Liver (tissue), 8 donors: ENCODE measurements at regions not wholly inside any gene's neighbourhood (a gene's known extent, or its start where the extent isn't known, plus 50 kb on each side); places are given as distances from the start of the nearest gene placed in this dataset.

Experiments
- DNase-seq: peaks from one replicate; pipeline ENCODE4 v3.0.0-alpha.2; 2017; ENCODE audit warnings: low spot score
- H3K27ac ChIP-seq, 2 donors: one replicate each; pipeline ENCODE4 v1.7.0; 2013; ENCODE audit warnings: inconsistent platforms in 2 of 2, low read length in 2 of 2, control low read depth in 1 of 2, low read depth in 1 of 2, mild to moderate bottlenecking in 1 of 2
- H3K27me3 ChIP-seq, 4 donors: one replicate each; pipeline versions ENCODE4 v1.6.1 to v1.7.0; 2013; ENCODE audit warnings: low read length in 3 of 4, inconsistent platforms in 1 of 4, mild to moderate bottlenecking in 1 of 4, moderate library complexity in 1 of 4; ENCODE audit not compliant: control insufficient read depth in 4 of 4, insufficient read depth in 4 of 4
- H3K36me3 ChIP-seq, 4 donors: one replicate each; pipeline versions ENCODE4 v1.6.1 to v1.7.0; 2013; ENCODE audit warnings: low read length in 3 of 4, mild to moderate bottlenecking in 3 of 4, low read depth in 1 of 4, moderate library complexity in 1 of 4; ENCODE audit not compliant: control insufficient read depth in 4 of 4, insufficient read depth in 3 of 4
- H3K4me1 ChIP-seq, 4 donors: one replicate each; pipeline versions ENCODE4 v1.6.1 to v1.7.0; 2013; ENCODE audit warnings: low read length in 3 of 4, mild to moderate bottlenecking in 3 of 4, moderate library complexity in 1 of 4; ENCODE audit not compliant: control insufficient read depth in 4 of 4, insufficient read depth in 4 of 4
- H3K4me3 ChIP-seq, 3 donors: one replicate each; pipeline versions ENCODE4 v1.6.1 to v1.7.0; 2013; ENCODE audit warnings: low read length in 3 of 3, control low read depth in 1 of 3, low read depth in 1 of 3, mild to moderate bottlenecking in 1 of 3
- H3K9ac ChIP-seq, 2 donors: one replicate each; pipeline ENCODE4 v1.7.0; 2013; ENCODE audit warnings: low read length in 2 of 2, mild to moderate bottlenecking in 2 of 2, moderate library complexity in 2 of 2, control low read depth in 1 of 2, low read depth in 1 of 2
- H3K9me3 ChIP-seq, 4 donors: one replicate each; pipeline versions ENCODE4 v1.6.1 to v1.7.0; 2013; ENCODE audit warnings: low read length in 3 of 4; ENCODE audit not compliant: control insufficient read depth in 4 of 4
- CTCF ChIP-seq: fragments of 150-350 bp; IDR thresholded peaks from 2 replicates; pipeline ENCODE4 v1.5.1; 2017; ENCODE audit warnings: improper control_type of control experiment, low read depth, low read length; ENCODE audit not compliant: missing input control
- EGR1 ChIP-seq, 2 donors: IDR thresholded peaks; 2 replicates each; pipeline ENCODE4 v1.6.1; 2016 to 2018; ENCODE audit warnings: antibody characterized with exemption in 2 of 2, low read depth in 2 of 2
- FOXA1 ChIP-seq: IDR thresholded peaks from 2 replicates; pipeline ENCODE4 v1.6.1; 2016; ENCODE audit warnings: antibody characterized with exemption
- FOXA2 ChIP-seq: IDR thresholded peaks from 2 replicates; pipeline ENCODE4 v1.6.1; 2016; ENCODE audit warnings: antibody characterized with exemption
- GABPA ChIP-seq, 2 donors: IDR thresholded peaks in 1 of 2; conservative IDR thresholded peaks in 1 of 2; 2 replicates each; pipeline ENCODE4 v1.6.1; 2016; ENCODE audit warnings: antibody characterized with exemption in 2 of 2, mild to moderate bottlenecking in 1 of 2, moderate library complexity in 1 of 2
- MAX ChIP-seq: IDR thresholded peaks from 2 replicates; pipeline ENCODE4 v1.6.1; 2016; ENCODE audit warnings: antibody characterized with exemption
- NR2F2 ChIP-seq: IDR thresholded peaks from 2 replicates; pipeline ENCODE4 v1.6.1; 2016; ENCODE audit warnings: antibody characterized with exemption
- RAD21 ChIP-seq, 2 donors: IDR thresholded peaks; 2 replicates each; pipeline ENCODE4 v1.6.1; 2016; ENCODE audit warnings: antibody characterized with exemption in 2 of 2, mild to moderate bottlenecking in 2 of 2
- RXRA ChIP-seq, 2 donors: IDR thresholded peaks; 2 replicates each; pipeline ENCODE4 v1.6.1; 2017 to 2018; ENCODE audit warnings: antibody characterized with exemption in 2 of 2, mild to moderate bottlenecking in 1 of 2
- SP1 ChIP-seq: IDR thresholded peaks from 2 replicates; pipeline ENCODE4 v1.6.1; 2018; ENCODE audit warnings: antibody characterized with exemption, mild to moderate bottlenecking
- TAF1 ChIP-seq: conservative IDR thresholded peaks from 2 replicates; pipeline ENCODE4 v1.6.1; 2016; ENCODE audit warnings: antibody characterized with exemption, mild to moderate bottlenecking
- YY1 ChIP-seq: IDR thresholded peaks from 2 replicates; pipeline ENCODE4 v1.6.1; 2016; ENCODE audit warnings: antibody characterized with exemption, mild to moderate bottlenecking
- ZBTB33 ChIP-seq: IDR thresholded peaks from 2 replicates; pipeline ENCODE4 v1.6.1; 2016; ENCODE audit warnings: antibody characterized with exemption
- WGBS: extraction: QIAGEN DNeasy Blood & Tissue Kit; methylation state at CpG from one replicate; pipeline ENCODE4 v1.1.7; 2013; 5-methylcytosine and 5-hydroxymethylcytosine counted together
- TF ChIP-seq, protein P1 (sequence below): IDR thresholded peaks from 2 replicates; pipeline ENCODE4 v1.6.1; 2016; ENCODE audit warnings: antibody characterized with exemption, mild to moderate bottlenecking
- TF ChIP-seq, protein P2 (sequence below): IDR thresholded peaks from 2 replicates; pipeline ENCODE4 v1.6.1; 2016; ENCODE audit warnings: antibody characterized with exemption
- donor health status: healthy.
- donor health status: healthy.
- donor health status: healthy.
- donor health status: healthy.
- donor health status: healthy.

- TF ChIP-seq TAF1: no peak
- no peak for TF ChIP-seq EGR1 (IDR thresholded peaks at IDR 0.05; ENCODE audit: low read depth in 2 of 2)
- TF ChIP-seq RAD21 (IDR thresholded peaks at IDR 0.05): no peak
- no peak for TF ChIP-seq RXRA (IDR thresholded peaks at IDR 0.05)
- no peak for TF ChIP-seq ZBTB33
Measured at GRCh38 chr2:19738707-19739106, 163.1 kb downstream of the TTC32 start (continued).

GRCh38 chr2:19736191-19736831, 165.5 kb downstream of the TTC32 start:
- DNase-seq: no peak
- 89% methylated on average over 10 of the region's 10 CpGs for WGBS
- Histone ChIP-seq H3K4me3 (no peak overlapping the region), H3K9ac (no peak overlapping the region), H3K27me3 (no peaks in the 10 kb centered on the region), H3K4me1 (no peaks in the 10 kb centered on the region), H3K36me3 (no peaks in the 10 kb centered on the region), H3K27ac (no peak overlapping the region), H3K9me3 (no peaks in the 10 kb centered on the region)
- no peak for TF ChIP-seq FOXA2
- no peak for TF ChIP-seq NR2F2
- TF ChIP-seq TAF1: no peak
- no peak for TF ChIP-seq CTCF
- no peak for TF ChIP-seq EGR1 (IDR thresholded peaks at IDR 0.05; ENCODE audit: low read depth in 2 of 2)
- no peak for TF ChIP-seq SP1
- no peak for TF ChIP-seq FOXA1
- TF ChIP-seq MAX: no peak
- TF ChIP-seq, protein P1, sequence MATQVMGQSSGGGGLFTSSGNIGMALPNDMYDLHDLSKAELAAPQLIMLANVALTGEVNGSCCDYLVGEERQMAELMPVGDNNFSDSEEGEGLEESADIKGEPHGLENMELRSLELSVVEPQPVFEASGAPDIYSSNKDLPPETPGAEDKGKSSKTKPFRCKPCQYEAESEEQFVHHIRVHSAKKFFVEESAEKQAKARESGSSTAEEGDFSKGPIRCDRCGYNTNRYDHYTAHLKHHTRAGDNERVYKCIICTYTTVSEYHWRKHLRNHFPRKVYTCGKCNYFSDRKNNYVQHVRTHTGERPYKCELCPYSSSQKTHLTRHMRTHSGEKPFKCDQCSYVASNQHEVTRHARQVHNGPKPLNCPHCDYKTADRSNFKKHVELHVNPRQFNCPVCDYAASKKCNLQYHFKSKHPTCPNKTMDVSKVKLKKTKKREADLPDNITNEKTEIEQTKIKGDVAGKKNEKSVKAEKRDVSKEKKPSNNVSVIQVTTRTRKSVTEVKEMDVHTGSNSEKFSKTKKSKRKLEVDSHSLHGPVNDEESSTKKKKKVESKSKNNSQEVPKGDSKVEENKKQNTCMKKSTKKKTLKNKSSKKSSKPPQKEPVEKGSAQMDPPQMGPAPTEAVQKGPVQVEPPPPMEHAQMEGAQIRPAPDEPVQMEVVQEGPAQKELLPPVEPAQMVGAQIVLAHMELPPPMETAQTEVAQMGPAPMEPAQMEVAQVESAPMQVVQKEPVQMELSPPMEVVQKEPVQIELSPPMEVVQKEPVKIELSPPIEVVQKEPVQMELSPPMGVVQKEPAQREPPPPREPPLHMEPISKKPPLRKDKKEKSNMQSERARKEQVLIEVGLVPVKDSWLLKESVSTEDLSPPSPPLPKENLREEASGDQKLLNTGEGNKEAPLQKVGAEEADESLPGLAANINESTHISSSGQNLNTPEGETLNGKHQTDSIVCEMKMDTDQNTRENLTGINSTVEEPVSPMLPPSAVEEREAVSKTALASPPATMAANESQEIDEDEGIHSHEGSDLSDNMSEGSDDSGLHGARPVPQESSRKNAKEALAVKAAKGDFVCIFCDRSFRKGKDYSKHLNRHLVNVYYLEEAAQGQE: no peak
- TF ChIP-seq RAD21 (IDR thresholded peaks at IDR 0.05): no peak
- TF ChIP-seq GABPA (IDR thresholded peaks at IDR 0.05 in 1 of 2, conservative IDR thresholded peaks at IDR 0.05 in 1 of 2): no peak
- TF ChIP-seq, protein P2, sequence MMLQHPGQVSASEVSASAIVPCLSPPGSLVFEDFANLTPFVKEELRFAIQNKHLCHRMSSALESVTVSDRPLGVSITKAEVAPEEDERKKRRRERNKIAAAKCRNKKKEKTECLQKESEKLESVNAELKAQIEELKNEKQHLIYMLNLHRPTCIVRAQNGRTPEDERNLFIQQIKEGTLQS: no peak
- no peak for TF ChIP-seq RXRA (IDR thresholded peaks at IDR 0.05)
- TF ChIP-seq YY1: no peak
